ENCODE measurements at regions not wholly inside any gene's neighbourhood (a gene's known extent, or its start where the extent isn't known, plus 50 kb on each side); places are given as distances from the start of the nearest gene placed in this dataset.

GRCh38 chr1:175894581-175894980, 151.2 kb upstream of the TNR start:
- WGBS (ENCODE audit: insufficient coverage, low lambda C conversion rate), result no CpG with 5 or more reads among the region's 1 CpG
- no peak overlapping the region for H3K4me3 ChIP-seq (ENCODE audit: low read length)
- H3K9me3 ChIP-seq (ENCODE audit: control insufficient read depth, low read depth, low read length), result no peaks in the 10 kb centered on the region
- no peaks in the 10 kb centered on the region for H3K36me3 ChIP-seq (ENCODE audit: control insufficient read depth, insufficient read depth, low read length)
- DNase-seq, result peak; percentile 62 to 81
- peaks cover 18% of the 10 kb centered on the region for H3K4me1 ChIP-seq (ENCODE audit: control insufficient read depth, insufficient read depth, low read length)
- peak overlapping the region; percentile 70 for H3K27ac ChIP-seq (ENCODE audit: low read length)
- H3K27me3 ChIP-seq (ENCODE audit: control insufficient read depth, insufficient read depth, low read length), result no peaks in the 10 kb centered on the region

GRCh38 chr1:175893192-175893591, 149.8 kb upstream of the TNR start:
- no peak for DNase-seq
- no peaks in the 10 kb centered on the region for H3K36me3 ChIP-seq (ENCODE audit: control insufficient read depth, insufficient read depth, low read length)
- no peaks in the 10 kb centered on the region for H3K27me3 ChIP-seq (ENCODE audit: control insufficient read depth, insufficient read depth, low read length)
- H3K4me1 ChIP-seq (ENCODE audit: control insufficient read depth, insufficient read depth, low read length), result peaks cover 18% of the 10 kb centered on the region
- H3K9me3 ChIP-seq (ENCODE audit: control insufficient read depth, low read depth, low read length), result no peaks in the 10 kb centered on the region
- H3K27ac ChIP-seq (ENCODE audit: low read length), result no peak overlapping the region
- H3K4me3 ChIP-seq (ENCODE audit: low read length), result no peak overlapping the region
- no CpG with 5 or more reads among the region's 3 CpGs for WGBS (ENCODE audit: insufficient coverage, low lambda C conversion rate)

GRCh38 chr1:175892686-175893085, 149.3 kb upstream of the TNR start:
- H3K4me3 ChIP-seq (ENCODE audit: low read length), result no peak overlapping the region
- H3K9me3 ChIP-seq (ENCODE audit: control insufficient read depth, low read depth, low read length), result no peaks in the 10 kb centered on the region
- no peak overlapping the region for H3K27ac ChIP-seq (ENCODE audit: low read length)
- peaks cover 18% of the 10 kb centered on the region for H3K4me1 ChIP-seq (ENCODE audit: control insufficient read depth, insufficient read depth, low read length)
- WGBS (ENCODE audit: insufficient coverage, low lambda C conversion rate), result no CpG with 5 or more reads among the region's 5 CpGs
- H3K36me3 ChIP-seq (ENCODE audit: control insufficient read depth, insufficient read depth, low read length), result no peaks in the 10 kb centered on the region
- no peaks in the 10 kb centered on the region for H3K27me3 ChIP-seq (ENCODE audit: control insufficient read depth, insufficient read depth, low read length)
- DNase-seq, result no peak

GRCh38 chr1:175891783-175892309, 148.5 kb upstream of the TNR start:
- peaks cover 18% of the 10 kb centered on the region for H3K4me1 ChIP-seq (ENCODE audit: control insufficient read depth, insufficient read depth, low read length)
- whole genome bisulfite sequencing (ENCODE audit: insufficient coverage, low lambda C conversion rate), result no CpG with 5 or more reads among the region's 10 CpGs
- H3K9me3 ChIP-seq (ENCODE audit: control insufficient read depth, low read depth, low read length), result no peaks in the 10 kb centered on the region

GRCh38 chr1:175890958-175891357, 147.6 kb upstream of the TNR start:
- peaks cover 18% of the 10 kb centered on the region for H3K4me1 ChIP-seq (ENCODE audit: control insufficient read depth, insufficient read depth, low read length)
- DNase-seq, result no peak
- no peak overlapping the region for H3K27ac ChIP-seq (ENCODE audit: low read length)
- no peaks in the 10 kb centered on the region for H3K9me3 ChIP-seq (ENCODE audit: control insufficient read depth, low read depth, low read length)
- no peaks in the 10 kb centered on the region for H3K27me3 ChIP-seq (ENCODE audit: control insufficient read depth, insufficient read depth, low read length)
- H3K36me3 ChIP-seq (ENCODE audit: control insufficient read depth, insufficient read depth, low read length), result no peaks in the 10 kb centered on the region
- H3K4me3 ChIP-seq (ENCODE audit: low read length), result no peak overlapping the region
- WGBS (ENCODE audit: insufficient coverage, low lambda C conversion rate), result no CpG with 5 or more reads among the region's 7 CpGs

More at GRCh38 chr1:175891783-175892309, 148.5 kb upstream of the TNR start:
- no peak overlapping the region for H3K4me3 ChIP-seq (ENCODE audit: low read length)
- no peaks in the 10 kb centered on the region for H3K27me3 ChIP-seq (ENCODE audit: control insufficient read depth, insufficient read depth, low read length)
- no peak for DNase-seq
- H3K36me3 ChIP-seq (ENCODE audit: control insufficient read depth, insufficient read depth, low read length), result no peaks in the 10 kb centered on the region
- H3K27ac ChIP-seq (ENCODE audit: low read length), result no peak overlapping the region

GRCh38 chr1:175889848-175890247, 146.5 kb upstream of the TNR start:
- Histone ChIP-seq H3K36me3 (ENCODE audit: control insufficient read depth, insufficient read depth, low read length) (no peaks in the 10 kb centered on the region), H3K4me3 (ENCODE audit: low read length) (no peak overlapping the region), H3K9me3 (ENCODE audit: control insufficient read depth, low read depth, low read length) (no peaks in the 10 kb centered on the region), H3K27ac (ENCODE audit: low read length) (no peak overlapping the region), H3K27me3 (ENCODE audit: control insufficient read depth, insufficient read depth, low read length) (no peaks in the 10 kb centered on the region), H3K4me1 (ENCODE audit: control insufficient read depth, insufficient read depth, low read length) (peaks cover 15% of the 10 kb centered on the region)
- no CpG with 5 or more reads among the region's 2 CpGs for WGBS (ENCODE audit: insufficient coverage, low lambda C conversion rate)
- DNase-seq, result no peak

- WGBS (ENCODE audit: insufficient coverage, low lambda C conversion rate), result no CpG with 5 or more reads among the region's 2 CpGs
- Histone ChIP-seq H3K36me3 (ENCODE audit: control insufficient read depth, insufficient read depth, low read length) (no peaks in the 10 kb centered on the region), H3K27me3 (ENCODE audit: control insufficient read depth, insufficient read depth, low read length) (no peaks in the 10 kb centered on the region), H3K4me1 (ENCODE audit: control insufficient read depth, insufficient read depth, low read length) (peaks cover 9% of the 10 kb centered on the region), H3K27ac (ENCODE audit: low read length) (no peak overlapping the region), H3K9me3 (ENCODE audit: control insufficient read depth, low read depth, low read length) (no peaks in the 10 kb centered on the region), H3K4me3 (ENCODE audit: low read length) (no peak overlapping the region)
- DNase-seq, result no peak
These were observed 145.6 kb upstream of the TNR start for GRCh38 chr1:175888996-175889395.

- no peaks in the 10 kb centered on the region for H3K27me3 ChIP-seq (ENCODE audit: control insufficient read depth, insufficient read depth, low read length)
- DNase-seq, result peak; percentile 52 to 63
- no peak overlapping the region for H3K27ac ChIP-seq (ENCODE audit: low read length)
- H3K4me3 ChIP-seq (ENCODE audit: low read length), result no peak overlapping the region
- no peaks in the 10 kb centered on the region for H3K36me3 ChIP-seq (ENCODE audit: control insufficient read depth, insufficient read depth, low read length)
- no CpG with 5 or more reads among the region's 17 CpGs for WGBS (ENCODE audit: insufficient coverage, low lambda C conversion rate)
- H3K4me1 ChIP-seq (ENCODE audit: control insufficient read depth, insufficient read depth, low read length), result no peaks in the 10 kb centered on the region
- no peaks in the 10 kb centered on the region for H3K9me3 ChIP-seq (ENCODE audit: control insufficient read depth, low read depth, low read length)
These were observed 144.6 kb upstream of the TNR start for GRCh38 chr1:175887981-175888428.

GRCh38 chr1:175887521-175887920, 144.1 kb upstream of the TNR start:
- Histone ChIP-seq H3K4me3 (ENCODE audit: low read length) (no peak overlapping the region), H3K9me3 (ENCODE audit: control insufficient read depth, low read depth, low read length) (no peaks in the 10 kb centered on the region), H3K36me3 (ENCODE audit: control insufficient read depth, insufficient read depth, low read length) (no peaks in the 10 kb centered on the region), H3K4me1 (ENCODE audit: control insufficient read depth, insufficient read depth, low read length) (no peaks in the 10 kb centered on the region), H3K27ac (ENCODE audit: low read length) (no peak overlapping the region), H3K27me3 (ENCODE audit: control insufficient read depth, insufficient read depth, low read length) (no peaks in the 10 kb centered on the region)
- peak in 1 of 2 donors; percentile 16 for DNase-seq
- no CpG with 5 or more reads among the region's 20 CpGs for WGBS (ENCODE audit: insufficient coverage, low lambda C conversion rate)

- no peak for DNase-seq
- H3K4me1 ChIP-seq (ENCODE audit: control insufficient read depth, insufficient read depth, low read length), result no peaks in the 10 kb centered on the region
- no peak overlapping the region for H3K4me3 ChIP-seq (ENCODE audit: low read length)
- H3K36me3 ChIP-seq (ENCODE audit: control insufficient read depth, insufficient read depth, low read length), result no peaks in the 10 kb centered on the region
- H3K27me3 ChIP-seq (ENCODE audit: control insufficient read depth, insufficient read depth, low read length), result no peaks in the 10 kb centered on the region
- no peaks in the 10 kb centered on the region for H3K9me3 ChIP-seq (ENCODE audit: control insufficient read depth, low read depth, low read length)
- no peak overlapping the region for H3K27ac ChIP-seq (ENCODE audit: low read length)
These were observed 141.9 kb upstream of the TNR start for GRCh38 chr1:175885326-175885725.

GRCh38 chr1:175884369-175884768, 141.0 kb upstream of the TNR start:
- DNase-seq, result no peak
- Histone ChIP-seq H3K4me1 (ENCODE audit: control insufficient read depth, insufficient read depth, low read length) (no peaks in the 10 kb centered on the region), H3K9me3 (ENCODE audit: control insufficient read depth, low read depth, low read length) (no peaks in the 10 kb centered on the region), H3K27me3 (ENCODE audit: control insufficient read depth, insufficient read depth, low read length) (no peaks in the 10 kb centered on the region), H3K4me3 (ENCODE audit: low read length) (no peak overlapping the region), H3K27ac (ENCODE audit: low read length) (no peak overlapping the region), H3K36me3 (ENCODE audit: control insufficient read depth, insufficient read depth, low read length) (no peaks in the 10 kb centered on the region)
- WGBS (ENCODE audit: insufficient coverage, low lambda C conversion rate), result no CpG with 5 or more reads among the region's 5 CpGs
